MCF 10A (cell line): ENCODE measurements at regions not wholly inside any gene's neighbourhood (a gene's known extent, or its start where the extent isn't known, plus 50 kb on each side); places are given as distances from the start of the nearest gene placed in this dataset.

Source experiments
- BruUV-seq: library from RNA; stranded (reverse); fragments of 400-500 nt; replicated peaks from 2 replicates; lab custom pipeline; 2021; lab: Mats Ljungman, UMichigan
- CTCF ChIA-PET: fragments of 300-600 bp; sonication (Branson Sonifier 250); formaldehyde crosslinking; extraction: SDS; loops from one replicate; lab custom pipeline; 2021; ENCODE audit warnings: antibody characterized with exemption, inconsistent platforms; lab: Yijun Ruan, JAX
- POLR2A ChIA-PET: fragments of 300-600, 350-650 bp; sonication (Branson Sonifier 250); formaldehyde crosslinking; extraction: SDS; loops from one replicate; lab custom pipeline; 2020; ENCODE audit warnings: antibody characterized with exemption, inconsistent platforms; lab: Yijun Ruan, JAX
- DNase-seq: peaks from one replicate; pipeline ENCODE4 v3.0.0-alpha.2; 2018; ENCODE audit not compliant: unreplicated experiment
- H3K27ac Mint-ChIP-seq: one replicate; pipeline ENCODE4 v1.8.0; 2022; ENCODE audit warnings: mild to moderate bottlenecking, low read depth, mixed read lengths; ENCODE audit not compliant: unreplicated experiment
- H3K27me3 Mint-ChIP-seq: one replicate; pipeline ENCODE4 v1.8.0; 2022; ENCODE audit warnings: mixed read lengths; ENCODE audit not compliant: insufficient read depth, unreplicated experiment
- H3K36me3 Mint-ChIP-seq: one replicate; pipeline ENCODE4 v1.8.0; 2022; ENCODE audit warnings: mild to moderate bottlenecking, moderate library complexity, mixed read lengths; ENCODE audit not compliant: insufficient read depth, unreplicated experiment
- H3K4me1 Mint-ChIP-seq: one replicate; pipeline ENCODE4 v1.8.0; 2022; ENCODE audit warnings: mixed read lengths; ENCODE audit not compliant: insufficient read depth, unreplicated experiment
- H3K4me3 Mint-ChIP-seq: one replicate; pipeline ENCODE4 v1.8.0; 2022; ENCODE audit warnings: mild to moderate bottlenecking, moderate library complexity, mixed read lengths; ENCODE audit not compliant: unreplicated experiment
- H3K9me3 Mint-ChIP-seq: one replicate; pipeline ENCODE4 v1.8.0; 2022; ENCODE audit warnings: mixed read lengths; ENCODE audit not compliant: unreplicated experiment
- intact Hi-C: fragments of 100-400 bp; cut with micrococcal nuclease; formaldehyde crosslinking; loops from 2 replicates; pipeline ENCODE4 v1.14.1; 2022
- TF ChIP-seq, protein P1 (sequence below): fragments of 200-600 bp; IDR thresholded peaks from one replicate; pipeline ENCODE4 v1.8.0; 2022; ENCODE audit warnings: antibody characterized with exemption, mild to moderate bottlenecking; ENCODE audit not compliant: unreplicated experiment

DNA sequence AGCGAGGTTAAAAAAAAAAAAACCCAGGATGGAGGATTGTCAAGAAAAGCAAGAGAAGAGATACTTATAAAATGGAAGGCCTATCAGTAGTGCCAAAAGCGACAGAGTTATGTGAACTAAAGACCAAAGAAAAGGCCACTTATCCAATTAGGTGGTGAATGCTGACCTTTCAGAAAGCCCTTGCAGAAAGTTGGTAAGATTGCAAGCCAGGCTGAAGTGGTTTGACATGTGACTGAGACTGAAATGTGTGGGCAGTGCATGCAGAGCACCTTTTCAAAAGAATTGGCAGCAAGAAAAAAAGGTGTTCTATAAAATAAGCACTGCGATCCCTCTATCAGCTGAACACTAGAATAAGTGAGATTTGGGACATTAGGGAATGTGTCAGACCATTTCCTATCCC, 379.4 kb upstream of the FAM98A start:
- no TSS peak for BruUV-seq
- CTCF ChIA-PET: no interaction called here

DNA sequence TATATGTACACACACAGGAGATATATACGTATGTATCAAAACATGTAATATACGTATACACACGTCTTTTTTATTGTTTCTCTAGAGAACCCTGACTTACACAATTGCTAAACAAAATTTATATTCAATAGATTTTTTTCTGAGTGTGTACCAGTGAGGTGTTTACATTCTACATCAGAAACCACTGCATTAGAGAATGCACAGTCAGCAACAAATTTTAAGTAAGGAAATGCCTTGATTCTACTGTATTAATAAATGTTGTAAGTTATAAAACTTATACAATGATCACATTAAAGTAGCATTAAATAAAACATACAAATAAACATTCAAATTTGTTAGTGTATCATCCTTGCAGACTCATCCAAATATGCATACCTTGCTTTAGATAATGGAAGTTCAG, 376.4 kb upstream of the FAM98A start:
- Mint-ChIP-seq H3K9me3 (no peaks in the 10 kb centered on the region), H3K4me3 (no peak overlapping the region), H3K4me1 (no peaks in the 10 kb centered on the region), H3K27ac (no peak overlapping the region), H3K36me3 (no peaks in the 10 kb centered on the region), H3K27me3 (no peaks in the 10 kb centered on the region)
- POLR2A ChIA-PET: interaction anchor here (0.7 kb wide), 1 partner anchor 276 kb away, joined by 3 read pairs; no protein-coding TSS in a partner anchor
- no TSS peak for BruUV-seq
- intact Hi-C loops: no loop called here
- TF ChIP-seq, protein P1, sequence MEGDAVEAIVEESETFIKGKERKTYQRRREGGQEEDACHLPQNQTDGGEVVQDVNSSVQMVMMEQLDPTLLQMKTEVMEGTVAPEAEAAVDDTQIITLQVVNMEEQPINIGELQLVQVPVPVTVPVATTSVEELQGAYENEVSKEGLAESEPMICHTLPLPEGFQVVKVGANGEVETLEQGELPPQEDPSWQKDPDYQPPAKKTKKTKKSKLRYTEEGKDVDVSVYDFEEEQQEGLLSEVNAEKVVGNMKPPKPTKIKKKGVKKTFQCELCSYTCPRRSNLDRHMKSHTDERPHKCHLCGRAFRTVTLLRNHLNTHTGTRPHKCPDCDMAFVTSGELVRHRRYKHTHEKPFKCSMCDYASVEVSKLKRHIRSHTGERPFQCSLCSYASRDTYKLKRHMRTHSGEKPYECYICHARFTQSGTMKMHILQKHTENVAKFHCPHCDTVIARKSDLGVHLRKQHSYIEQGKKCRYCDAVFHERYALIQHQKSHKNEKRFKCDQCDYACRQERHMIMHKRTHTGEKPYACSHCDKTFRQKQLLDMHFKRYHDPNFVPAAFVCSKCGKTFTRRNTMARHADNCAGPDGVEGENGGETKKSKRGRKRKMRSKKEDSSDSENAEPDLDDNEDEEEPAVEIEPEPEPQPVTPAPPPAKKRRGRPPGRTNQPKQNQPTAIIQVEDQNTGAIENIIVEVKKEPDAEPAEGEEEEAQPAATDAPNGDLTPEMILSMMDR: no peak
- CTCF ChIA-PET: interaction anchor here (0.6 to 0.7 kb wide), 3 partner anchors 19 to 286 kb away, joined by 3 to 5 read pairs (median 3); no protein-coding TSS in a partner anchor
- DNase-seq: no peak

More for the DNA sequence above, 379.4 kb upstream of the FAM98A start:
- H3K27ac Mint-ChIP-seq: no peak overlapping the region
- H3K4me3 Mint-ChIP-seq: no peak overlapping the region
- H3K27me3 Mint-ChIP-seq: no peaks in the 10 kb centered on the region
- DNase-seq: no peak
- no peaks in the 10 kb centered on the region for H3K4me1 Mint-ChIP-seq
- no peaks in the 10 kb centered on the region for H3K36me3 Mint-ChIP-seq
- TF ChIP-seq, protein P1: no peak
- H3K9me3 Mint-ChIP-seq: peaks cover 7% of the 10 kb centered on the region
- intact Hi-C loops: no loop called here
- POLR2A ChIA-PET: no interaction called here

DNA sequence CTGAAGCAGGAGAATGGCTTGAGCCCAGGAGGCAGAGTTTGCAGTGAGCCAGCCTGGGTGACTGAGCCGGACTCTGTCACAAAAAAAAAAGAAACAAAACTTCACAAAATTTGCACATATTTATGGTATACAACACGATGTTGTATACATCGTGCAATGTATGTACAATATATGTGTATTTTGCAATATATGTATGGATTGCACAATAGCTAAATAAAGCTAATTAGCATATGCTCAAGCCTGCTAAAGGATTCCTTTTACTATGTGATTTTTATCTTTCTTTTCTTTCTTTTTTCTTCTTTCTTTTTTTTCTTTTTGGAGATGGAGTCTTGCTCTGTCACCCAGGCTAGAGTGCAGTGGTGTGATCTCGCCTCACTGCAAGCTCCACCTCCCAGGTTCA, 368.0 kb upstream of the FAM98A start:
- Mint-ChIP-seq H3K9me3 (no peaks in the 10 kb centered on the region), H3K36me3 (no peaks in the 10 kb centered on the region), H3K4me1 (no peaks in the 10 kb centered on the region), H3K27me3 (no peaks in the 10 kb centered on the region), H3K27ac (no peak overlapping the region), H3K4me3 (no peak overlapping the region)
- DNase-seq: no peak
- POLR2A ChIA-PET: no interaction called here
- intact Hi-C loops: no loop called here
- BruUV-seq: no TSS peak
- CTCF ChIA-PET: no interaction called here
- TF ChIP-seq, protein P1: no peak

DNA sequence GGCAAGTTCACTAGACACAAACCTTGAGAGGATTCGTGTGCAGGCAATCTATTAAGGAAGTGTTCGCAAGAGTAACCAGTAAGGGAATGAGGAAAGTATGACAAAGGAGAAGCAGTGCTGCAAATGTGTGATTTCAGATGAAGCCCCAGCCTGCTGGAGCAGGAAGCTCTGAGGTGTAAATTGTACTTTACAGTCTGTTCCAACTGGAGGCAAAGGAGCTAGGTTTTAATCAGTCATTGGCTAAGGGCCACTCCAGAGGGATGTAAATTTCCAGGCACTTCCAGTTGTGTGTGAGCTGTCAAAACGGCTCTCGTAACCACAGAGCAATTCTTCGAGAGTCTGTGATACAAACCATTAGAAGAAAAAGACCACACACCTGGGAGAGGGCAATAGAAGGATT, 359.5 kb upstream of the FAM98A start:
- Mint-ChIP-seq H3K27ac (no peak overlapping the region), H3K4me1 (no peaks in the 10 kb centered on the region), H3K36me3 (no peaks in the 10 kb centered on the region), H3K27me3 (no peaks in the 10 kb centered on the region), H3K4me3 (no peak overlapping the region), H3K9me3 (no peaks in the 10 kb centered on the region)
- no TSS peak for BruUV-seq
- ChIA-PET CTCF (no interaction called here), POLR2A (interaction anchor here (0.6 kb wide), 1 partner anchor 253 kb away, joined by 3 read pairs; no protein-coding TSS in a partner anchor)
- intact Hi-C loops: no loop called here
- no peak for DNase-seq
- TF ChIP-seq, protein P1: no peak
